WTC11 (cell line): ENCODE measurements at regions not wholly inside any gene's neighbourhood (a gene's known extent, or its start where the extent isn't known, plus 50 kb on each side); places are given as distances from the start of the nearest gene placed in this dataset.
"Not testable (repeated sequence)": the region's sequence is repeated elsewhere in the genome, so short reads cannot be mapped to it uniquely, and the experiment has no call there.

Source experiments
- ATAC-seq: fragments of 200-7000 bp; cut with Tn5 transposase; 2 replicates; pipeline ENCODE4 v1.10.0; 2021; ENCODE audit warnings: mild to moderate bottlenecking, moderate library complexity
- CTCF ChIA-PET: fragments of 300-600 bp; sonication (Branson Sonifier 250); formaldehyde crosslinking; loops from one replicate; lab custom pipeline; 2021; ENCODE audit warnings: antibody characterized with exemption; lab: Charles Lee
- POLR2A ChIA-PET: fragments of 350-600 bp; sonication (Branson Sonifier 250); formaldehyde crosslinking; loops from one replicate; lab custom pipeline; 2021; ENCODE audit warnings: antibody characterized with exemption; lab: Charles Lee
- DNase-seq: peaks from one replicate; pipeline ENCODE4 v3.0.0; 2021; ENCODE audit warnings: low spot score
- H3K27ac Mint-ChIP-seq: 2 replicates; pipeline ENCODE4 v1.8.0; 2021; ENCODE audit warnings: mixed read lengths
- H3K27me3 Mint-ChIP-seq: 2 replicates; pipeline ENCODE4 v1.8.0; 2021; ENCODE audit warnings: low read depth, mild to moderate bottlenecking, moderate library complexity, mixed read lengths
- H3K36me3 Mint-ChIP-seq: 2 replicates; pipeline ENCODE4 v1.8.0; 2021; ENCODE audit warnings: mixed read lengths
- H3K4me1 Mint-ChIP-seq: 2 replicates; pipeline ENCODE4 v1.8.0; 2022; ENCODE audit warnings: mixed read lengths
- H3K4me3 Mint-ChIP-seq: 2 replicates; pipeline ENCODE4 v1.8.0; 2021; ENCODE audit warnings: mild to moderate bottlenecking, moderate library complexity, mixed read lengths
- H3K9me3 Mint-ChIP-seq: 2 replicates; pipeline ENCODE4 v1.8.0; 2021; ENCODE audit warnings: mixed read lengths
- CBFB ChIP-seq: sonication (generic); formaldehyde crosslinking; IDR thresholded peaks from 2 replicates; pipeline ENCODE4 v1.8.1; 2022; ENCODE audit warnings: mild to moderate bottlenecking, low read depth, missing genetic modification reagents
- ESRRA ChIP-seq: sonication (generic); formaldehyde crosslinking; IDR thresholded peaks from 2 replicates; pipeline ENCODE4 v1.8.1; 2022; ENCODE audit warnings: mild to moderate bottlenecking, missing genetic modification reagents, borderline replicate concordance
- FOXK1 ChIP-seq: sonication (generic); formaldehyde crosslinking; IDR thresholded peaks from 2 replicates; pipeline ENCODE4 v1.8.0; 2022; ENCODE audit warnings: mild to moderate bottlenecking, moderate library complexity, missing genetic modification reagents
- GTF2I ChIP-seq: fragments of 250-450 bp; sonication (Bioruptor Pico); conservative IDR thresholded peaks from 2 replicates; pipeline ENCODE4 v1.4.0; 2021; ENCODE audit warnings: mild to moderate bottlenecking
- HMGXB4 ChIP-seq: sonication (generic); formaldehyde crosslinking; IDR thresholded peaks from 2 replicates; pipeline ENCODE4 v1.8.1; 2023; ENCODE audit warnings: mild to moderate bottlenecking, moderate library complexity, missing genetic modification reagents
- NFYB ChIP-seq: sonication (generic); formaldehyde crosslinking; conservative IDR thresholded peaks from 2 replicates; pipeline ENCODE4 v1.8.0; 2022; ENCODE audit warnings: low read depth, missing genetic modification reagents
- PRRX2 ChIP-seq: fragments of 250-450 bp; sonication (Bioruptor Pico); IDR thresholded peaks from 2 replicates; pipeline ENCODE4 v1.8.0; 2021; ENCODE audit warnings: mild to moderate bottlenecking
- SP1 ChIP-seq: sonication (generic); formaldehyde crosslinking; conservative IDR thresholded peaks from 2 replicates; pipeline ENCODE4 v1.8.1; 2022; ENCODE audit warnings: missing genetic modification reagents
- ZBTB21 ChIP-seq: sonication (generic); formaldehyde crosslinking; IDR thresholded peaks from 2 replicates; pipeline ENCODE4 v1.8.1; 2023; ENCODE audit warnings: mild to moderate bottlenecking, missing genetic modification reagents, borderline replicate concordance
- ZBTB43 ChIP-seq: sonication (generic); formaldehyde crosslinking; IDR thresholded peaks from 2 replicates; pipeline ENCODE4 v1.8.1; 2023; ENCODE audit warnings: mild to moderate bottlenecking, missing genetic modification reagents
- ZNF121 ChIP-seq: sonication (generic); formaldehyde crosslinking; IDR thresholded peaks from 2 replicates; pipeline ENCODE4 v1.8.0; 2023; ENCODE audit warnings: missing genetic modification reagents
- ZNF138 ChIP-seq: sonication (generic); formaldehyde crosslinking; conservative IDR thresholded peaks from 2 replicates; pipeline ENCODE4 v1.8.1; 2022; ENCODE audit warnings: mild to moderate bottlenecking, moderate library complexity, missing genetic modification reagents
- ZNF219 ChIP-seq: sonication (generic); formaldehyde crosslinking; IDR thresholded peaks from 2 replicates; pipeline ENCODE4 v1.8.0; 2023; ENCODE audit warnings: missing genetic modification reagents, mild to moderate bottlenecking, borderline replicate concordance
- ZNF263 ChIP-seq: sonication (generic); formaldehyde crosslinking; IDR thresholded peaks from 2 replicates; pipeline ENCODE4 v1.8.1; 2022; ENCODE audit warnings: low read depth, mild to moderate bottlenecking, moderate library complexity, missing genetic modification reagents
- ZNF281 ChIP-seq: sonication (generic); formaldehyde crosslinking; IDR thresholded peaks from 2 replicates; pipeline ENCODE4 v1.8.0; 2023; ENCODE audit warnings: mild to moderate bottlenecking, missing genetic modification reagents
- ZNF317 ChIP-seq: sonication (generic); formaldehyde crosslinking; IDR thresholded peaks from 2 replicates; pipeline ENCODE4 v1.8.1; 2023; ENCODE audit warnings: low read depth, mild to moderate bottlenecking, moderate library complexity, missing genetic modification reagents, borderline replicate concordance
- ZNF416 ChIP-seq: fragments of 250-450 bp; sonication (Bioruptor Pico); IDR thresholded peaks from 2 replicates; pipeline ENCODE4 v1.9.0; 2021; ENCODE audit warnings: mild to moderate bottlenecking, inconsistent platforms
- TF ChIP-seq, protein P1 (sequence below): sonication (generic); formaldehyde crosslinking; IDR thresholded peaks from 2 replicates; pipeline ENCODE4 v1.8.1; 2022; ENCODE audit warnings: low read depth, mild to moderate bottlenecking, moderate library complexity, missing genetic modification reagents, borderline replicate concordance
- TF ChIP-seq, protein P2 (sequence below): sonication (generic); formaldehyde crosslinking; IDR thresholded peaks from 2 replicates; pipeline ENCODE4 v1.8.0; 2023; ENCODE audit warnings: missing genetic modification reagents

GRCh38 chr3:16013568-16013967, 160.9 kb upstream of the GALNT15 start:
- Mint-ChIP-seq H3K4me1 (no peaks in the 10 kb centered on the region), H3K4me3 (no peak overlapping the region), H3K36me3 (no peaks in the 10 kb centered on the region; the same call in 1 of the 2 replicates), H3K27me3 (peaks cover 1% of the 10 kb centered on the region; the same call in 1 of the 2 replicates), H3K27ac (no peak overlapping the region), H3K9me3 (peaks cover 8% of the 10 kb centered on the region)
- no peak for ATAC-seq
- no peak for DNase-seq
- CTCF ChIA-PET = no interaction called here
- POLR2A ChIA-PET = no interaction called here
- TF ChIP-seq ZNF138 (CRISPR knock-in tag) (no peak), NFYB (CRISPR knock-in tag) (no peak), ZNF263 (no peak), HMGXB4 (CRISPR knock-in tag) (no peak), ZNF121 (CRISPR knock-in tag) (no peak), ESRRA (CRISPR knock-in tag) (no peak), ZNF317 (CRISPR knock-in tag) (no peak), GTF2I (CRISPR knock-in tag) (no peak)
- TF ChIP-seq, protein P1, sequence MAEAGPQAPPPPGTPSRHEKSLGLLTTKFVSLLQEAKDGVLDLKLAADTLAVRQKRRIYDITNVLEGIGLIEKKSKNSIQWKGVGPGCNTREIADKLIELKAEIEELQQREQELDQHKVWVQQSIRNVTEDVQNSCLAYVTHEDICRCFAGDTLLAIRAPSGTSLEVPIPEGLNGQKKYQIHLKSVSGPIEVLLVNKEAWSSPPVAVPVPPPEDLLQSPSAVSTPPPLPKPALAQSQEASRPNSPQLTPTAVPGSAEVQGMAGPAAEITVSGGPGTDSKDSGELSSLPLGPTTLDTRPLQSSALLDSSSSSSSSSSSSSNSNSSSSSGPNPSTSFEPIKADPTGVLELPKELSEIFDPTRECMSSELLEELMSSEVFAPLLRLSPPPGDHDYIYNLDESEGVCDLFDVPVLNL (CRISPR knock-in tag) = no peak
- TF ChIP-seq, protein P2, sequence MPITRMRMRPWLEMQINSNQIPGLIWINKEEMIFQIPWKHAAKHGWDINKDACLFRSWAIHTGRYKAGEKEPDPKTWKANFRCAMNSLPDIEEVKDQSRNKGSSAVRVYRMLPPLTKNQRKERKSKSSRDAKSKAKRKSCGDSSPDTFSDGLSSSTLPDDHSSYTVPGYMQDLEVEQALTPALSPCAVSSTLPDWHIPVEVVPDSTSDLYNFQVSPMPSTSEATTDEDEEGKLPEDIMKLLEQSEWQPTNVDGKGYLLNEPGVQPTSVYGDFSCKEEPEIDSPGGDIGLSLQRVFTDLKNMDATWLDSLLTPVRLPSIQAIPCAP = no peak
- TF ChIP-seq, all 79 proteins: peak for 0

DNA sequence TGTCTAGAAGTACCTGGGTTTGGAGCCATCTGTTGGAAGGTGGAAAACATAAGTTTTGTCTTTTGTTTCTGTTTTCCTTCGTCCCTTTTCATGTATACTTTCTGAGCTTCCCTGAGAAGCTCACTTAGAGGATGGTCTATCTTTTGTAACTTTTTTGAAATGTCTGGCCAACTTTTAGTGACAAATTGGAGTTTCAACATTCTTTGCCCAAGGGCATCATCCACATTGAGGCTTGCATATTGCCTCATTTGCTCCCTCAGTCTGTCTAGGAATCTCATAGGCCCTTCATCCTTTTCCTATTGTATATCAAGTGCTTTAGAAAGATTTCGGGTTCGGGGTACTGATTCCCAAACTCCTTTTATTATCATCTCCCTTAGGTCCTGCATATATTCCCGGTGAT, 152.7 kb upstream of the GALNT15 start:
- POLR2A ChIA-PET, H3K27ac Mint-ChIP-seq, DNase-seq, H3K4me3 Mint-ChIP-seq, H3K36me3 Mint-ChIP-seq, H3K4me1 Mint-ChIP-seq, ATAC-seq, CTCF ChIA-PET: not testable (repeated sequence)
- H3K9me3 Mint-ChIP-seq = peaks cover 18% of the 10 kb centered on the region
- peaks cover 32% of the 10 kb centered on the region for H3K27me3 Mint-ChIP-seq

DNA sequence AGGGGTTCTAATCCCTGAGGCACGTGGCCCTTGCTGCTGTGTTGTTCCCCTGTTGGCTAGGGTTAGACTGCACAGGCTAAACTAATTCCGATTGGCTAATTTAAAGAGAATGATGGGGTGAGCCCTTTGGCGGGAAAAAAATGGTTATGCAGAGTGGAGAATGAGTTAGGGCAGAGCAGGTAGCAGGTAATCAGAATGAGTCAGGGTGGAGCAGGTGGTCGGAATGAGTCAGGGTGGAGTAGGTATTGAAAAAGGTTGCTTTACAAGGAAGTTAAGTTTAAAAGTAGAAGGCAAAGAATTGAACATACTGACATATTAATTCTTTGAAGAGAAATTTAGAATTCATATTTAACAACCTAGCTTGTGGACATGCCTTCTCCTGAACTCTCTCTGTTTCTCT, 150.6 kb upstream of the GALNT15 start:
- CTCF ChIA-PET = interaction anchor here (1.4 kb wide), 1 partner anchor 50 kb away, joined by 4 read pairs; no protein-coding TSS in a partner anchor
- H3K27ac Mint-ChIP-seq, H3K36me3 Mint-ChIP-seq, ATAC-seq, DNase-seq, H3K4me3 Mint-ChIP-seq, POLR2A ChIA-PET, H3K4me1 Mint-ChIP-seq: not testable (repeated sequence)
- Mint-ChIP-seq H3K9me3 (peaks cover 18% of the 10 kb centered on the region), H3K27me3 (peaks cover 32% of the 10 kb centered on the region)

DNA sequence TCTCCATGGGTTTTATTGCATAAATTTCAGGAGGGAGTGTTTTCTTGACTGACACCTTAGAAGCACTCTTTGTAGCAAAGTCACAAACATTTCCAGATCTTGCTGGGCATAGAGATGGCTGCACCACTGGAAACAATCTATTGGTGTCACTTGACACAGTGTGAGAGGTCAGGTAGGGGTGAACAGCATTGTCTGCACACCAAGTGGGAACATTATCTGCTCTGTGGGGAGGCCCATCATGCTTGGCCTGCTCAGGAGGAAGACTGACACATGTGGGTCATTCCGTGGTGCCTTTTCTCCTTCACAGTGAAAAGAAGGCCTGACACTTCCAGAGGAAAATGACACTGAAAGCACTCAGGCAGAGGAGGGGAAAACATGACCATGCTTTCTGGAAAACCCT, 149.9 kb upstream of the GALNT15 start:
- Mint-ChIP-seq H3K27ac (no peak overlapping the region), H3K9me3 (peaks cover 18% of the 10 kb centered on the region), H3K4me1 (no peaks in the 10 kb centered on the region), H3K4me3 (no peak overlapping the region)
- DNase-seq (no peak), ATAC-seq (no peak)
- POLR2A ChIA-PET = no interaction called here
- no peak for TF ChIP-seq ZNF281
- TF ChIP-seq SP1 (CRISPR knock-in tag) = no peak
- no peak for TF ChIP-seq ZBTB21 (CRISPR knock-in tag)
- TF ChIP-seq GTF2I (CRISPR knock-in tag) = no peak
- TF ChIP-seq CBFB (CRISPR knock-in tag) = no peak
- TF ChIP-seq ZNF416 (CRISPR knock-in tag) = no peak
- TF ChIP-seq ZBTB43 (CRISPR knock-in tag) = no peak
- no peak for TF ChIP-seq PRRX2
- no peak for TF ChIP-seq ZNF219
- TF ChIP-seq FOXK1 (CRISPR knock-in tag) = no peak
- TF ChIP-seq, all 79 proteins: peak for 0
- Mint-ChIP-seq H3K27me3 (peaks cover 32% of the 10 kb centered on the region), H3K36me3 (peaks cover 5% of the 10 kb centered on the region)
- CTCF ChIA-PET = no interaction called here
